Naive thymus-derived CD8-positive, alpha-beta T cell (primary cell): ENCODE measurements at regions not wholly inside any gene's neighbourhood (a gene's known extent, or its start where the extent isn't known, plus 50 kb on each side); places are given as distances from the start of the nearest gene placed in this dataset.
A peak's percentile ranks its signal among the peaks of the same experiment; 100 is the strongest.
"Not testable (repeated sequence)": the region's sequence is repeated elsewhere in the genome, so short reads cannot be mapped to it uniquely, and the experiment has no call there.

Experiments used
- ATAC-seq, 2 donors: fragments of 150-1000 bp; cut with Tn5 transposase in 1 of 2; sonication (Bioruptor Pico), chemical (Tn5 transposase) in 1 of 2; 1 replicate in 1 of 2; 2 replicates in 1 of 2; pipeline ENCODE4 v1.10.0; 2021; ENCODE audit warnings: mild to moderate bottlenecking in 2 of 2, moderate library complexity in 2 of 2
- POLR2A ChIA-PET: fragments of 350-600 bp; sonication (Branson Sonifier 250); formaldehyde crosslinking; loops from one replicate; lab custom pipeline; 2021; ENCODE audit warnings: antibody characterized with exemption; lab: Charles Lee
- DNase-seq, 10 donors: peaks; one replicate each; pipeline versions ENCODE4 v3.0.0 to v3.0.0-alpha.2; 2020 to 2022
- H3K27ac Mint-ChIP-seq, 10 donors: one replicate each; pipeline ENCODE4 v1.8.0; 2020 to 2022; ENCODE audit warnings: mild to moderate bottlenecking in 10 of 10, mixed read lengths in 10 of 10, moderate library complexity in 4 of 10, inconsistent platforms in 1 of 10
- H3K27me3 Mint-ChIP-seq, 5 donors: one replicate each; pipeline ENCODE4 v1.8.0; 2021 to 2022; ENCODE audit warnings: mixed read lengths in 5 of 5
- H3K36me3 Mint-ChIP-seq, 3 donors: one replicate each; pipeline ENCODE4 v1.8.0; 2020 to 2022; ENCODE audit warnings: mixed read lengths in 3 of 3, mild to moderate bottlenecking in 2 of 3, inconsistent platforms in 1 of 3
- H3K4me1 Mint-ChIP-seq, 4 donors: one replicate each; pipeline ENCODE4 v1.8.0; 2021 to 2022; ENCODE audit warnings: mixed read lengths in 4 of 4
- H3K4me3 Mint-ChIP-seq, 10 donors: one replicate each; pipeline ENCODE4 v1.8.0; 2020 to 2022; ENCODE audit warnings: mild to moderate bottlenecking in 10 of 10, mixed read lengths in 10 of 10, moderate library complexity in 6 of 10, inconsistent platforms in 1 of 10
- H3K9me3 Mint-ChIP-seq, 9 donors: one replicate each; pipeline ENCODE4 v1.8.0; 2020 to 2022; ENCODE audit warnings: mixed read lengths in 9 of 9, mild to moderate bottlenecking in 3 of 9, inconsistent platforms in 1 of 9, moderate library complexity in 1 of 9

DNA sequence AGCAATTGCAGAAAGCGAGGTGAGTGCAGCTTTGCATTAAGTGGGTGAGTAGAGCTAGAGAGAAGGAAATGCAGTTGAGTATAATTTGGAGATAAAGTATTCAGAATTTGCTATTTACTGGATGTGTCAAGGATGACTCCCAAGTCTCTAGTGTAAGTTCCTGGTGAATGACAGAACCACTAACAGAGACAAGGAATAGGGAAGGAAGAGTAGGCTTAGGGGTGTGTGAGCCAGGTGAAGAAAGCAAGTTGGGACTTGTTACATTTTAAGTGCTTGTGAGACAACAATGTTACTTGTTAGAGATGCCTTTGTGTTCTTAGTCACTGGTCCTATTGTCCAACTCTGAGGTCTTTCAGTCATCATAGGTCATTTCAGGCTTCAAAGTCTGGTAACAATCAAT is 70.8 kb downstream of the TBC1D26 start:
- H3K9me3 Mint-ChIP-seq, DNase-seq, ATAC-seq, H3K4me1 Mint-ChIP-seq, H3K36me3 Mint-ChIP-seq, H3K27me3 Mint-ChIP-seq, POLR2A ChIA-PET, H3K4me3 Mint-ChIP-seq, H3K27ac Mint-ChIP-seq: not testable (repeated sequence)

DNA sequence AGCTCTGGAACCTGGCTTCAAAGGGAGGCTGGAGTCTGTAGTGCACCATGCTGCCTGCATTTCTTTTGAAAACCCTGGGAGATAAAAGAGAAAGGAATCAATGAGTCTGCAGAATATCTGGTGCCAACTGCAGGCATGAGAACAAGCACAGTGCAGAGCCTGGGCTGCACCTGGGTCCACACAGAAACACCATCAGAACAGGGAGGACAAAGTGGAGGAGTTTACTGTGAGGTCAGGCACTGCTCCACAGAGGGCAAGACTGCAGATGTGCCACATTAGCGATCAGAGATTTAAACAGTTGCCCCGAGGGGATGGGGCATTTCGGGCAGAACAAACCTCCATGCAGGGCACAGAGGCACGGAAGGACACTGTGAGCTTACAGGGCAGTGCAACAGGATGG is 74.7 kb downstream of the TBC1D26 start:
- not testable (repeated sequence) for ATAC-seq, H3K4me3 Mint-ChIP-seq

DNA sequence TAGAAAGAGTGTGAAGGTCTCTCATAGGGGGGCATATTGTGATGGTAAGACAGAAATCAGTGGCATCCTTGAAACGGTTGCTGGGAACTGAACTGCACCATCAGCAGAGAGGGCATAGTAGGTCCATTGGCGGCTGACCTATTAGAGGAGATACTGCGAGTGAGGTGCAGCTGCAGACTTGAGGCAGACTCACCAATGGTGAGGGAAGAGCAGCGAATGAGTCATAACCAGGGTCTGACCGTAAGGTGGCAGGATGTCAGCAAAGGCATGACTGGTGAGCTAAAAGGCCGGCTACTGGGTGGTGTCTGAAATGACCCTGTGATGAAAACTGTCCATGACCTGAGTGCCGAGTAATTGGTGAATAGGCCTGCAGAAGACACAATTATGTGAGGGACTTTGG is 81.3 kb downstream of the TBC1D26 start:
- H3K9me3 Mint-ChIP-seq, ATAC-seq, H3K27me3 Mint-ChIP-seq: not testable (repeated sequence)

More for the DNA sequence above, 74.7 kb downstream of the TBC1D26 start:
- POLR2A ChIA-PET, H3K27me3 Mint-ChIP-seq, H3K36me3 Mint-ChIP-seq, H3K9me3 Mint-ChIP-seq, DNase-seq, H3K27ac Mint-ChIP-seq, H3K4me1 Mint-ChIP-seq: not testable (repeated sequence)

DNA sequence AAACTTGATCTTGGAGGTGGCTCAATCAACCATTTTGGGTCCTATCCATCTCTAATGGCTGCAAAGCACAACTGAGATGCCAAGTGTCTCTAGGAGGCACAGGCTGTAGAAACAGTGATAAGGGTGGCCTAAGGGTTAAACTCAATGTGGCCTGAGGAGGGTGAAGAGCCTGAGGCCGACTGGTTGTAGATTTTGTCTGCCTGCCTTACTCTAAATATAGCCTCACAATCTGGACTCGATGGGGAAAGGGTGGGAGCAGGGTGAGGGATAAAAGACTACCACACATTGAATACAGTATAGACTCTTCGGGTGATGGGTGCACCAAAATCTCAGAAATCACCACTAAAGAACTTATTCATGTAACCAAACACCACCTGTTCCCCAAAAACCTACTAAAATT is 81.9 kb downstream of the TBC1D26 start:
- DNase-seq, ATAC-seq, H3K36me3 Mint-ChIP-seq, H3K4me1 Mint-ChIP-seq, H3K27ac Mint-ChIP-seq, H3K27me3 Mint-ChIP-seq, H3K4me3 Mint-ChIP-seq, POLR2A ChIA-PET, H3K9me3 Mint-ChIP-seq: not testable (repeated sequence)

More for the DNA sequence above, 81.3 kb downstream of the TBC1D26 start:
- H3K4me3 Mint-ChIP-seq, POLR2A ChIA-PET, H3K36me3 Mint-ChIP-seq, H3K27ac Mint-ChIP-seq, H3K4me1 Mint-ChIP-seq, DNase-seq: not testable (repeated sequence)

DNA sequence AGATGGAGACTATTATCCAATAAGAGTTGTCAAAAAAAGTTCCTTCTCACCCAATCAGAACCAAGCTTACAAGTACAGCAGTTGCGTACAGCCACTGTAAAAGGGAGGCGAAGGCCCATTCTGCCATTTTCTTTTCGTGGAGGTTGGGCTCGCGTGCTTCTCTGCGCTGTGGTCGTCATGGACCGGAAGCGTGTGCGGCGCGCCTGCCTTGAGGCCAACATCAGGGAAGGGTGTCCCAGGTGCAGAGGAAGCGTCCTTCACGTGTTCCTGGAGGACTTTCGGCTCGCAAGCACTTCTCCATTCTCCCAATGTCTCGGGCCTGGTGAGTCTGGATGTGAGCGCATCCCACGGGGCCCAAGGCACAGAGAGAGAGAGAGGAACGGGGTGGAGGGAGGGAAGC is 85.8 kb downstream of the TBC1D26 start:
- DNase-seq, H3K9me3 Mint-ChIP-seq, H3K4me3 Mint-ChIP-seq, H3K27me3 Mint-ChIP-seq, POLR2A ChIA-PET, H3K36me3 Mint-ChIP-seq, H3K4me1 Mint-ChIP-seq, H3K27ac Mint-ChIP-seq, ATAC-seq: not testable (repeated sequence)

DNA sequence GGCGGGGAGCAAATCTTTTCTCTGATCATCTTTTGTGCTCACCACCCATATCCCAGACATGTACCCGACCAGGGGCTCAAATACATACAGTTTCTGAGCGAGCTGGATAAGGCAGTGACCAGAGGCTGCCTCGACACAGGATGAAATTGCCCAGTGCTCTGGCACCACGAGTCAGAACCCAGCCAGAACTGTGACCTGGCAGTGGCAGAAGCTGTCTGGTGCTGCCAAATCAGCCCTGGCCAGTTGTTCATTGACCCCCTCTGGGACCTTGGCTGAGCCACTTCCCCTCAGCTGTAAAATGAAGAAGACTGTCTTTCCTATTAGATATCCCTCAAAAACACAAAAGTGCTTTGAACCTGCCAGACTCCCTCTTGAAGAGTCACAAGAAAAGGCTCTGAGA is 90.2 kb downstream of the TBC1D26 start:
- H3K4me1 Mint-ChIP-seq, H3K36me3 Mint-ChIP-seq: not testable (repeated sequence)

DNA sequence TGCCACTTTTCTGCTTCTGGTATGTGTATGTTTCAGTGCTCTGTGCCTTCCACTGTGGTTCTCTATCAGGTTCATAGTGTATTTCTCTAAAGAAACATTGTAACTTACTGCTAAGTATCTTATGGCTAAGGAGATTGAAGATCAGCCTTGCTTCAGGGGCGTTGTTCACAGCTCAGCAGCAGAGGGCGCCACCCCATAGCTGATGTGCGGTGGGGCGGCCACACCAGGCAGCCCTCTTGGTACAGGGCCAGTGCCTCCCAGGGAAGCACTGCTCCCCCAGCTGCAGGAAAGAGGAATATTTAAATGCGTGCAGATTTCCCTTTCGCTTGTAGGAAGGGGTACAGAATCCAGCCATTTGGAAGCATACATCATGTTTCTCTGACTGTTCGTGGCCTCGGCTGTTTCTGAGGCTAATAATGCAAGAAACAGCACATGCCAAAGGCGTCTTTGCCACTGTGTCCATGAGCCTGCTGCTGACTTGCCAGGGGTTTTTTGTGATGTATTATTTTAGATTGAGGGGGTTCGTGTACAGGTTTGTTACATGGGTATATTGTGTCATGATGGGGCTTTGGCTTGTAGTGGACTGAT is 96.7 kb downstream of the TBC1D26 start:
- H3K36me3 Mint-ChIP-seq, H3K4me3 Mint-ChIP-seq, H3K9me3 Mint-ChIP-seq, H3K27me3 Mint-ChIP-seq, POLR2A ChIA-PET: not testable (repeated sequence)
- peaks cover under 1 to 20% (median 13%) of the 10 kb centered on the region in 4 donors for H3K4me1 Mint-ChIP-seq
- peak overlapping the region in 1 of 10 donors; percentile 9 for H3K27ac Mint-ChIP-seq
- DNase-seq = peak; percentile 50 to 81 (median 66)
- ATAC-seq = peak; percentile 96 to 98

More for the DNA sequence above, 90.2 kb downstream of the TBC1D26 start:
- H3K27ac Mint-ChIP-seq, H3K27me3 Mint-ChIP-seq, DNase-seq, POLR2A ChIA-PET, H3K9me3 Mint-ChIP-seq, H3K4me3 Mint-ChIP-seq, ATAC-seq: not testable (repeated sequence)

DNA sequence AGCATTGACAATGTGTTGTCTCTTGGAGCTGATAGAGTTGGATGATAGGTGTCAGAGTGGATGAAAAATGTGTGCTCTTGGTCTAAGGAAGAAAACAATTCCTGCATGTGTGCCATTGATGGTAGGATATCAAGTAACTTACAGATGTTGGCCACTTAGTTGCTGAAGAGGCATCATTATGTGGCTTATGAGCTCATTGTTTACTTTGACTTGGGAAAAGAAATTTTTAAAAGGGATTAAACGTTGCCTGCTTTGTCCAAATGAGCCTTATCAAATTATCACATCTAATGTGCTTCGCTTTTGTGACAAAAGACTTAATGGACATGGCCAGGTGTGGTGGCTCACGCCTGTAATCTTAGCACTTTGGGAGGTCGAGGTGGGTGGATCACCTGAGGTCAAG is 98.1 kb downstream of the TBC1D26 start:
- H3K4me3 Mint-ChIP-seq, DNase-seq, H3K27ac Mint-ChIP-seq, H3K36me3 Mint-ChIP-seq, POLR2A ChIA-PET, H3K27me3 Mint-ChIP-seq, H3K9me3 Mint-ChIP-seq, ATAC-seq: not testable (repeated sequence)
- H3K4me1 Mint-ChIP-seq = peaks cover 2 to 23% (median 15%) of the 10 kb centered on the region in 4 donors

DNA sequence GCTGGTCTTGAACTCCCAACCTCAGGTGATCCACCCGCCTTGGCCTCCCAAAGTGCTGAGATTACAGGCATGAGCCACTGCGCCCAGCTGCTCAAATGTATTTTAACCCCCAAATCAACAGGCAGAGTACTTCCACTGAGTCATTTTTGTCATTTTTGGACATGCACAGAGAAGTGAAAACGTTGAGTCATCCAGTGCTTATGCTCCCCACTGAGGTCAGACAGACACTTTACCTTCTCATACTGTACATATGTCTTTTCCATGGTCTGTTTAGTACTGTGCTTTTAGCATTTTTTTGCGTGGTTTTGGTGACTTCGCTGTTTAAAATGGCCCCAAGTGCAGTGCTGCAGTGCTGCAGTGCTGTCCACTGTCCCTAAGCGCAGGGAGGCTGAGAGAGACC is 99.1 kb downstream of the TBC1D26 start:
- ATAC-seq, H3K36me3 Mint-ChIP-seq, DNase-seq, H3K27ac Mint-ChIP-seq, H3K4me3 Mint-ChIP-seq, H3K27me3 Mint-ChIP-seq, H3K9me3 Mint-ChIP-seq, POLR2A ChIA-PET: not testable (repeated sequence)
- H3K4me1 Mint-ChIP-seq = peaks cover 2 to 23% (median 15%) of the 10 kb centered on the region in 4 donors

DNA sequence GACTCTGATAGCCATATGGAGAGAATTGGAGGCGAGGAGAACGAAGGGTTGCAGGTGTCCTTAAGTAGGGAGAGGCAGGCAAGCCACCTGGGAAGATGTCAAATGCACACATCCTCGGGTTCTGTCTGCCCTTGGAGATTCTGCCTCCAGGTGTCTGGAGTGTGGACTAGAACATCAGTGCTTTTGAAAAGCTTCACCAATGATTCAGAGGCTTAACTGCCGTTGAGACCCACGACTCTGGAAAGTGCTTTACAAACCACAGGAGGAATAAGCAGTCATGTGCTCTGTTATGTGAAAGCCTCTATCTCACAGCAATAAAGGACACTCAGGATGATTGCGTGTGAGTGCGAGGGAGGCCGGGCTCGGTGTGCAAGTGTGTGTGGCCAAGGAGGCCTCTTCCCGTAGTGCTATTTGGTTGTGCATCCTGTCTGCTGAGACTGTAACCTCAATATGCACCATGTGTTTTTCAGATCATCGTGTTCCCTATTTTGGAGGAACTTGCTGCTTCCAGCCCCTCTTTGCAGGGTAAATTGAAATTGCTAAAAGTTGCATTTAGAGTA is 100.9 kb downstream of the TBC1D26 start:
- H3K9me3 Mint-ChIP-seq, POLR2A ChIA-PET, H3K36me3 Mint-ChIP-seq, H3K27me3 Mint-ChIP-seq: not testable (repeated sequence)
- peak overlapping the region in 2 of 10 donors; percentile 12 to 20 for H3K4me3 Mint-ChIP-seq
- H3K4me1 Mint-ChIP-seq = peaks cover 2 to 23% (median 15%) of the 10 kb centered on the region in 4 donors
- peak; percentile 35 to 45 for ATAC-seq
- peak overlapping the region in 8 of 10 donors; percentile 15 to 78 (median 55) for H3K27ac Mint-ChIP-seq
- peak in 1 of 10 donors; percentile 12 for DNase-seq

DNA sequence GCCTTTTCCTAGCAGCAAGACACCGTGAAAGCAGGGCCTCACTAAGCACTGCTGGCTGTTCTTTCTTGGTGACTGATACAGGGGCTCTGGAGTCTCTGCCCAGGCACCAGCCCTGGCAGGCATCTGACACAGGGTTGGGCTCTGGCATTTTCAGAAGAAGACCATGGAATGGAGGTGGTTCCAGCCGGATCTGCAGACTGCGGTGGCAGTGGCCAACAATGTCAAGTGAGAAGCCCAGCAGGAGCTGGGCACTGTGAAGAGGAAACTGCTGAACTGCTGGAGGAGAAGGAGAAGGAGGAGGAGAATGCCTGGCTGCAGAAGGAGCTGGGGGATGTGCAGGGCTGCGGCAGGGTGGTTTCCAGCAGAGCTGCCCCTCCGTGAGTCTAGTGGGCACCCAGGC is 101.8 kb downstream of the TBC1D26 start:
- ATAC-seq, DNase-seq, H3K27me3 Mint-ChIP-seq, POLR2A ChIA-PET, H3K36me3 Mint-ChIP-seq, H3K9me3 Mint-ChIP-seq, H3K4me3 Mint-ChIP-seq: not testable (repeated sequence)
- Mint-ChIP-seq H3K27ac (peak overlapping the region in 6 of 10 donors; percentile 29 to 79 (median 62)), H3K4me1 (peaks cover 2 to 19% (median 14%) of the 10 kb centered on the region in 4 donors)

DNA sequence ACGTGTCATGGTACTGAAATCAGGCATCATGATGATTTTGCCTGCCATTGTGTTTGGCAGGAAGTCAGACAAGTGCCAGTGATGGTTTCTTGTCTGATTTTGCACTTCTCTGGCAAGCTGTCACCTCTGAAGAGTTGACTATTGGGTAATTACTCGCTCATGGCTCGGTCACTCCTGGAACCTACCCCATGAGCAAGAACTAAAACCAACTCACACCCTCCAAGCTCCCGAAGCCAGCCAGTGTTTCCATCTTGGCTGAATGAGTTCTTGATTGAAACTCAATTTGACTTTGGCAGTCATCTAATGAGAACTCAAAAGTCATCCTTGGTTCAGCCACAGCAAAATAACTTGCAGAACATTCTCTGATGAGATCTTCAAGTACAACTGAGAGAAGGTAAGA is 103.4 kb downstream of the TBC1D26 start:
- H3K27me3 Mint-ChIP-seq, ATAC-seq, H3K36me3 Mint-ChIP-seq, H3K9me3 Mint-ChIP-seq, POLR2A ChIA-PET, DNase-seq, H3K4me3 Mint-ChIP-seq, H3K27ac Mint-ChIP-seq: not testable (repeated sequence)
- peaks cover 2 to 17% (median 14%) of the 10 kb centered on the region in 4 donors for H3K4me1 Mint-ChIP-seq

DNA sequence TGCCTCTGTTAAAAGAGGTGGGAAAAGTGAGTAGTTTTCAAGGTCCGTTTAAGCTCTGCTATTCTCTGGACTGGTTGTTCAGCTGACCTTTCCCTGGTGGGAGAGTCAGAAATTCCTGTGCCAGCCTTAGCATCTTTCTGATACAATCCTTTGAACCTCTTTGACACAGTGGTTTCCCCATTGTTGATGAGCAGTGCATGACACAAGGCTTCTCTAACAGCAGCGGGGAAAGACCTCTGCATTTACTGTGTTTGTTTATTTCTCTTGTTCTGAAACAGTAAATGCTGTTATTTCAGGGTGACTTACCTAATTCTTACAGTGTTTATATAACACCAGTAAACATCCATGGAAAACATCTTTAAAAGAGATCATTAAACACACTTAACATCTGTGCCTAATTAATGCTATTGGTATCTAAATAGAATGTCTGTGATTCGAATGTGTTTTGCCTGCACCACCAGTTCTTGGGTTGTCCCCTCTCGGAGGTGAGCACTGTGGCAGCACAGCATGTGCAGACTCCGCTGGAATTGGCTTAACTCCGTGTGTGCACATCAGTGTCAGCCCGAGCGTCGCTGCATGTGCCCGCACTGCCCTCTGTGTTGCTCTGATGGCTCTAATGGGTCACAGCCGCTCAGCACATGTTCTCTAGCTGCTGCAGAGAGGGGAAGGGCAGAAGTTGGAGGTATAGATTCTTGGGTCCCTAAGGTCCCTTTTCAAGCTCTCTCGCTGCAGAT is 104.3 kb downstream of the TBC1D26 start:
- Mint-ChIP-seq H3K27ac (peak overlapping the region in 1 of 10 donors; percentile 50), H3K4me1 (peaks cover 2 to 17% (median 13%) of the 10 kb centered on the region in 4 donors)
- POLR2A ChIA-PET, H3K36me3 Mint-ChIP-seq, H3K4me3 Mint-ChIP-seq, H3K27me3 Mint-ChIP-seq, ATAC-seq, DNase-seq, H3K9me3 Mint-ChIP-seq: not testable (repeated sequence)
